ENCODE measurements at regions not wholly inside any gene's neighbourhood (a gene's known extent, or its start where the extent isn't known, plus 50 kb on each side); places are given as distances from the start of the nearest gene placed in this dataset.

- intact Hi-C loops (cut with micrococcal nuclease) = no loop called here
These were observed 276.6 kb downstream of the CMPK2 start for GRCh38 chr2:6589150-6589549.

- intact Hi-C loops (cut with micrococcal nuclease) = no loop called here
These were observed 275.3 kb downstream of the CMPK2 start for GRCh38 chr2:6590442-6590841.

- intact Hi-C loops (cut with micrococcal nuclease) = no loop called here
These were observed 263.2 kb downstream of the CMPK2 start for GRCh38 chr2:6602471-6602870.

GRCh38 chr2:6605836-6606505 is 259.7 kb downstream of the CMPK2 start:
- intact Hi-C loops (cut with micrococcal nuclease) = no loop called here

GRCh38 chr2:6617794-6618193 is 247.9 kb downstream of the CMPK2 start:
- intact Hi-C loops (cut with micrococcal nuclease) = no loop called here

- intact Hi-C loops (cut with micrococcal nuclease) = no loop called here
These were observed 247.5 kb downstream of the CMPK2 start for GRCh38 chr2:6618201-6618600.

GRCh38 chr2:6623746-6624145 is 242.0 kb downstream of the CMPK2 start:
- intact Hi-C loops (cut with micrococcal nuclease) = no loop called here

- intact Hi-C loops (cut with micrococcal nuclease) = no loop called here
These were observed 239.2 kb downstream of the CMPK2 start for GRCh38 chr2:6626401-6627012.

- intact Hi-C loops (cut with micrococcal nuclease) = no loop called here
These were observed 238.4 kb downstream of the CMPK2 start for GRCh38 chr2:6627316-6627715.

GRCh38 chr2:6630209-6630608 is 235.5 kb downstream of the CMPK2 start:
- intact Hi-C loops (cut with micrococcal nuclease) = no loop called here

GRCh38 chr2:6635296-6635695 is 230.4 kb downstream of the CMPK2 start:
- intact Hi-C loops (cut with micrococcal nuclease) = no loop called here

GRCh38 chr2:6637330-6637729 is 228.4 kb downstream of the CMPK2 start:
- intact Hi-C loops (cut with micrococcal nuclease) = no loop called here

- intact Hi-C loops (cut with micrococcal nuclease) = no loop called here
These were observed 225.6 kb downstream of the CMPK2 start for GRCh38 chr2:6639929-6640620.

- intact Hi-C loops (cut with micrococcal nuclease) = no loop called here
These were observed 225.1 kb downstream of the CMPK2 start for GRCh38 chr2:6640621-6641015.

GRCh38 chr2:6641956-6642355 is 223.8 kb downstream of the CMPK2 start:
- intact Hi-C loops (cut with micrococcal nuclease) = no loop called here

GRCh38 chr2:6644261-6644660 is 221.4 kb downstream of the CMPK2 start:
- intact Hi-C loops (cut with micrococcal nuclease) = no loop called here

- intact Hi-C loops (cut with micrococcal nuclease) = no loop called here
These were observed 220.7 kb downstream of the CMPK2 start for GRCh38 chr2:6645004-6645403.

GRCh38 chr2:6645672-6646071 is 220.0 kb downstream of the CMPK2 start:
- intact Hi-C loops (cut with micrococcal nuclease) = no loop called here

- intact Hi-C loops (cut with micrococcal nuclease) = no loop called here
These were observed 218.7 kb downstream of the CMPK2 start for GRCh38 chr2:6647046-6647445.

GRCh38 chr2:6648596-6649247 is 217.0 kb downstream of the CMPK2 start:
- intact Hi-C loops (cut with micrococcal nuclease) = no loop called here

- intact Hi-C loops (cut with micrococcal nuclease) = loop anchor here (10.0 kb wide), 1 partner anchor 124 kb away; no protein-coding TSS in a partner anchor
These were observed 215.4 kb downstream of the CMPK2 start for GRCh38 chr2:6650311-6650710.

GRCh38 chr2:6652251-6652650 is 213.5 kb downstream of the CMPK2 start:
- intact Hi-C loops (cut with micrococcal nuclease) = loop anchor here (10.0 kb wide), 1 partner anchor 123 kb away; no protein-coding TSS in a partner anchor
